ENCODE measurements at regions not wholly inside any gene's neighbourhood (a gene's known extent, or its start where the extent isn't known, plus 50 kb on each side); places are given as distances from the start of the nearest gene placed in this dataset.

DNA sequence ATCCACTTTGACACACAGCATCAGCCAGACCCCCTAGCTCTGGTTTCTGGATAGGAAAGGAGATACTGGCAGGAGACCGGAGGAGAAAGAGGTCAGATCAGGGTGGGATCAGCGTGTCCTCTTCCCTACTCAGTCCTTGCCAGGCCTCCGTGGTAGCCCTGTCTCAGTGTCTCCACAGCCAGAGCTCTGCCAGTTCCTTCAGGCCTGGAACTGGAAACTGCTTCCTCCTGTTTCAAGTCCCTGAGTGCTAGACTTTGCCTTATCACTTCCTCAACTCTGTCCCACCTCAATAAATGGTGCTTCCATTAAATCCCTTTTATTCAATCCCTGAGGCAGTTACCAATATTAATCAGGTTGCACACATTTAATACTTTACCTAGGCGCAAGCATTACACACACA, 96.8 kb upstream of the LY86 start:
- TF ChIP-seq, protein P1, sequence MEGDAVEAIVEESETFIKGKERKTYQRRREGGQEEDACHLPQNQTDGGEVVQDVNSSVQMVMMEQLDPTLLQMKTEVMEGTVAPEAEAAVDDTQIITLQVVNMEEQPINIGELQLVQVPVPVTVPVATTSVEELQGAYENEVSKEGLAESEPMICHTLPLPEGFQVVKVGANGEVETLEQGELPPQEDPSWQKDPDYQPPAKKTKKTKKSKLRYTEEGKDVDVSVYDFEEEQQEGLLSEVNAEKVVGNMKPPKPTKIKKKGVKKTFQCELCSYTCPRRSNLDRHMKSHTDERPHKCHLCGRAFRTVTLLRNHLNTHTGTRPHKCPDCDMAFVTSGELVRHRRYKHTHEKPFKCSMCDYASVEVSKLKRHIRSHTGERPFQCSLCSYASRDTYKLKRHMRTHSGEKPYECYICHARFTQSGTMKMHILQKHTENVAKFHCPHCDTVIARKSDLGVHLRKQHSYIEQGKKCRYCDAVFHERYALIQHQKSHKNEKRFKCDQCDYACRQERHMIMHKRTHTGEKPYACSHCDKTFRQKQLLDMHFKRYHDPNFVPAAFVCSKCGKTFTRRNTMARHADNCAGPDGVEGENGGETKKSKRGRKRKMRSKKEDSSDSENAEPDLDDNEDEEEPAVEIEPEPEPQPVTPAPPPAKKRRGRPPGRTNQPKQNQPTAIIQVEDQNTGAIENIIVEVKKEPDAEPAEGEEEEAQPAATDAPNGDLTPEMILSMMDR (IDR thresholded peaks at IDR 0.05; ENCODE audit: insufficient read depth, low read length), result no peak
- TF ChIP-seq GABPA (IDR thresholded peaks at IDR 0.05; ENCODE audit: low read depth), result no peak

All from HL-60 (cell line).